Activated naive CD4-positive, alpha-beta T cell (primary cell): ENCODE measurements at regions not wholly inside any gene's neighbourhood (a gene's known extent, or its start where the extent isn't known, plus 50 kb on each side); places are given as distances from the start of the nearest gene placed in this dataset.

Source experiments
- DNase-seq, 4 experiments: peaks; one replicate each; lab custom pipeline; 2025; lab: John Stamatoyannopoulos, UW

DNA sequence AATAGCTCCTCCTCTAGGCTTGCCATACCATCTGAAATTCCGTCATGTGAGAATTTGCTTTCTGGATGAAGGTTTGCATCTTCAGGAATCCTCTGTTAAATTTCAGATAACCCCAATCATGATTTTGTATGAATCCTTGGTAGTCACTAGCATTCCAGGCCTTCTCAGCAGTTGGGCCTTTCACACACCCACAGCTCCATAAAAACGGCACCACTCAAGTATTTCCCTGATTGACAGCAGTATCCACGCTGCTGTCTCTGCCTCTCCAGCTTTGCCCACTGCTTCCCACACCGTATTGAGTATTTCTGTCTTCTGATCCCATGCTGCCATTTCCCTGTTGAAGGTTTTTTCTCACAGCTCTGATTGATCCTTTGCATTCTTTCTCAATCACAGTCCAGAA is 208.7 kb upstream of the NCAM1 start:
- no peak for DNase-seq

GRCh38 chr11:112753706-112754105 is 207.5 kb upstream of the NCAM1 start:
- no peak for DNase-seq

DNA sequence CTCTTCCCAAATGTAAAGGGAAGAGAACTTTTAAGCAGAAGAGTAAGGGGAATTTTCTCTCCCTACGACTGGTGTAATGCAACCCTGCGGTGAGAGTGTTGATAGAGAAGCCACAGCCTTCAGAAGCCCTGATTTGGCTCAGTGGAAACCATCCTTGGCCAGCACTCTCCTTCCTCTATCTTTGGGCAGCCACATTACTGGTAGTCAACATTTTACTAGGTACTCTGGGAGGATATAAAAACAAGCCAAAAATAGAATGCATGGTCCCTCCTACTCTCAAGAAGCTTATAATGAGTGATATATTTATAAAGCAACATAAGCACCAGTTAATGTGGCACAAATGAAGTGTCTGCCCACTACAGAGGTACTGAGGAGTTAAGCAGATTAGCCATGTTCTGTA is 201.8 kb upstream of the NCAM1 start:
- no peak for DNase-seq

GRCh38 chr11:112760396-112761059 is 200.7 kb upstream of the NCAM1 start:
- DNase-seq: no peak

DNA sequence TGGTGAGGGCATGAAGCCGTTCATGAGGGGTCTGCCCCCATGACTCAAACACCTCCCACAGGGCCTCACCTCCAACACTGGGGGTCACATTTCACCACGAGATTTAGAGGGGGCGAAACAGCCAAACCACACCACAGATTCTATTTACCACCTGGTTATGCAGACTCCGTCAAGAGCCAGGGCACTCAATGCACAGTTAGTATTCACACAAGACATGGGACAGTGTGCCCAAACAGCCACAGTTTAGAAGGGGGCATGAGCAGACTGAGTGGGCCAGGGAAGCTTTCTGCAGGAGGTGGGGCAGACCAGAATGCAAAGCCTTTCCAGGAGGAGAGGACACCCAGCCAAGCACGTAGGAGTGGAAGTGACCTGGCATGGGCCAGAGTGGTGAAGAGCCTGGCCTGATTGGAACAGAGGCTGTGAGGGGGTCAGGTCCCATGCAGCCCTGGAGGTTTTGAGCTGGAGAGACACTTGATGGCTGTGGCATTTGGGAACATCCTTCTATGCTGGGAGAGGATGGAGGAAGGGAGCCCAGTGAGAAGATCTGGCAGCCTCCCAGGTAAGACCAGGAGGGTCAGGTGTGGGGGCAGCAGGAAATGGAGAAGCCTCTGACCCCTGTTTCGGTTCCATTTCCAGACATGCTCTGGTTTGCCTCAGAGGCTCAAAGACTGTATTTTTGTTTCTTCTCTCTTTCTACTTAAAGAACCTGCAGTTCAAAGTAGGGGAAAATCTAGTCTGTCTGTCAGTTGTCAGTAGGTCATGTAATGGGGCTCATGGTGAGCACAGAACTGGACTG is 199.1 kb upstream of the NCAM1 start:
- DNase-seq: no peak

DNA sequence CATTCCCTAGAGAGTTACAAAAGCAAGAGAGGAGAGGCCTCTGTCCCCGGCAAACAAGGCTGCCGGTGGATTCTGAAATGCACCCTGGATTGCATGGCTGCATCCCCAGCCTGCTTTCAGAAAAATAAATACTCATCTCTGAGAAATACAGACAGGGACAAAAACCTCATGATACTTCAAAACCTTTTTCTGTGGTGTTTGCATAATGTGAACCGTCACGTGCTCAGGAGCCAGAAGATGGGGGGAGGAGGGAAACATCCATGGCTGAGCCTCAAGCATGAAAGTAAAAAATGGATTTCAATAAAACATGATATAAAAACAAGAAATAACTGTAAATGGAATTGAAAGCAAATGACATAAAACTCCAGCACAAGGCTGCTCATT is 198.5 kb upstream of the NCAM1 start:
- DNase-seq: no peak

DNA sequence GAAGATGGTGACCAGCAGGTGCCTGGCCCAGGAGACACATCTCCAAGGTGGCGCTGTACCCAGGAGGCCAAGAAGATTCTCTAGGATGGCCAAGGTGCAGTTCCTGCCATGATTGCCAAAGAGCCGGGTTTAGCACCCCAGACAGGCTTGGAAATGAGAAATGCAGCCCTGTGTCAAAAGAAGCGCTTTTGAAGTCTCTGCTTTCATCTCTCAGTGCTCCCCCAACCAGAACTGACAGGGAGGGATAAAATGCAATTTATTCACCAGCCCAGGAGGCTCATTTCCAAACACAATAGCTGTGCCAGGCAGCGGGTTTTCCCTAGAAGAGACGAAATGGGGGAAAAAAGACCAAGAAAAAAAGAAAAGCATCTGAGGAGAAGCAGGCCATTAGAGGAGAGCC is 195.9 kb upstream of the NCAM1 start:
- no peak for DNase-seq

DNA sequence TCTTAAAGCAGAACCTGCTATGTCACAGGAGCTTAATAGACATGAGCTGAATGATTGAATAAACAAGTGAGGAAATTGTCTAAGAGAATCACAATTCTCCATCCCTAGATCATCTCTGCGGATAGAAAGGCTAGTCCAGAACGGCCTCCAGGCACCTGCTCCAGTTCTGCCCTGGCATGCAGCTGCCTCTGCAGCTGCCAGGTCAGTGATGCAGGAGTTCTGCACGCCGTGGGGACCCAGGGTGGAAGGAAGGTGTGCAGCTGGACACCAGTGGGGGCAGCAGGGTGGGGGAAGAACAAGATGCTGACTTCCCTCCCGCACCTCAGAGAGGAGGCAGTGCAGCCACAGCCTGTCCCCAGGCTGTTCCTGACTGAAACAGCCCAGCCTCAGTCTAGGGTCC is 192.1 kb upstream of the NCAM1 start:
- no peak for DNase-seq

GRCh38 chr11:112769584-112769983 is 191.6 kb upstream of the NCAM1 start:
- no peak for DNase-seq

- no peak for DNase-seq
Measured at GRCh38 chr11:112770033-112770432, 191.2 kb upstream of the NCAM1 start.

- no peak for DNase-seq
Measured at GRCh38 chr11:112770487-112770886, 190.7 kb upstream of the NCAM1 start.

- no peak for DNase-seq
Measured at GRCh38 chr11:112771851-112772250, 189.4 kb upstream of the NCAM1 start.

GRCh38 chr11:112773264-112773663 is 188.0 kb upstream of the NCAM1 start:
- DNase-seq: no peak

GRCh38 chr11:112776834-112777233 is 184.4 kb upstream of the NCAM1 start:
- no peak for DNase-seq

DNA sequence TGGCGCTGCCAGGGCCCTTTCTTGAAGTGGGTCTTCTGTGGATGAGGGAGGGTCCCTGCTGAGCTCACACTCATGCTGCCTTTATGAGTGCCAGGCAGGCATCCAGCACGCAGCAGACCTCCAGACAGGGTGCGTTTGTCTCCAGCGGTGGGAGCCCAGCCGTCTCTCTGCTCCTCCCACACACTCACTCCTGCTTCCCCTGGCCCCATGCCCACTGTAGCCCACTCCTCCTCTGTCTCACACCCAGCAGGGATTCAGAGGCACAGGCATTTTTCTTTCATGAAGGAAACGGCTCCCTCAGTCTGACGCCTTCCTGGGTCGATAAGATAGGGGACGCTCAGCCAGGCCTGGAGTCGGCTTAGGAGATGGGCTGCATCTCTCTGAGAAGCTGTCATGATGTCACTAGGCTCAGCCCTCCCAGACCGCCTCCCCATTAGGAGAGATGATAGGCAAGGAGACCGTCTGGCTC is 183.9 kb upstream of the NCAM1 start:
- no peak for DNase-seq

GRCh38 chr11:112778091-112778876 is 182.9 kb upstream of the NCAM1 start:
- DNase-seq: no peak

GRCh38 chr11:112778877-112779266 is 182.3 kb upstream of the NCAM1 start:
- DNase-seq: no peak

- no peak for DNase-seq
Measured at GRCh38 chr11:112780351-112781087, 180.7 kb upstream of the NCAM1 start.

DNA sequence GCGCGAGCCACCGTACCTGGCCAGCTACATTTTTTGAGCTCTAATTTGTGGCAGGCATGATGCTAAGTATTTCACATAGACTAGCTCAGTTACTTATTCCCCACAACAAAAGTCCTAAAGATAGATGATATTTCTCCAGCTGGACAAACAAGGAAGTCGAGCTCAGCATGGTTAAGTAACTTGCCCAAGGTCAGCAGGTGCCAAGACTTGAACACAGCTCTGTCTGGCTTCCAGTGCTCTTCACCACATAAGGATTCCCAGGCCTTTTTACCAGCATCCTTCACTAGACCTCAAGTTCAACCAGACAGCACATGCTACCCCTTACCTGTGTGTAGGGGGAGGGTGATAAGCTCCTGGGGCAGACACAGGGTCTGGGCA is 177.3 kb upstream of the NCAM1 start:
- DNase-seq: no peak

- no peak for DNase-seq
Measured at GRCh38 chr11:112784323-112785073, 176.7 kb upstream of the NCAM1 start.

GRCh38 chr11:112785149-112785548 is 176.1 kb upstream of the NCAM1 start:
- DNase-seq: no peak
